ENCODE measurements at regions not wholly inside any gene's neighbourhood (a gene's known extent, or its start where the extent isn't known, plus 50 kb on each side); places are given as distances from the start of the nearest gene placed in this dataset.

- H3K27me3 ChIP-seq = no peaks in the 10 kb centered on the region
- 31% methylated on average over 8 of the region's 8 CpGs for WGBS (ENCODE audit: insufficient coverage, low coverage, low lambda C conversion rate, missing lambda C conversion rate)
- intact Hi-C loops (cut with DNase I) = no loop called here
- peak in 2 of 4 donors; percentile 44 to 55 for ATAC-seq
- no peaks in the 10 kb centered on the region for H3K36me3 ChIP-seq
- no peak overlapping the region for H3K4me3 ChIP-seq
- H3K27ac ChIP-seq = no peak overlapping the region
- no peak for DNase-seq
- no peaks in the 10 kb centered on the region for H3K9me3 ChIP-seq
- H3K4me1 ChIP-seq = no peaks in the 10 kb centered on the region
- TF ChIP-seq POLR2A (IDR thresholded peaks at IDR 0.05) (no peak), CTCF (IDR thresholded peaks at IDR 0.05) (no peak)
These were observed 124.2 kb upstream of the EOLA2 start for GRCh38 chrX:150062292-150063137.

DNA sequence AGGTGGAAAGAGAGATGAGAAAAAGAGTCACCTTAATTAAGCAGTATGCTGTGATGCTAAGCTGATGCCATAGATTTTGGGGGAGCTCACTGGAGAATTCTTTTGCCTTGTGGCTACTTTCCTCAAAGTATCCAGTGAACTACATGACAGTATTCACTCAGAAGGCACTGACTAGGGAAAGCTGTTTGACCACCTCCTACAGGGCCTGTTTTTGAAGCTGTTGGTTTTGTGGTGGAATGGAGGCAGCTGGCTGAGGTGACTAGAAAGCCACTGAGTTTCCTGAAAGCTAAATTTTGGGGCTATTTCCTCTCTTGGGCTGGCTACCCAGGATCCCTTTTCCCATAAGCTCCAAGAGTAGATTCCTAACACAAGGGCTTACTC, 124.8 kb upstream of the EOLA2 start:
- Histone ChIP-seq H3K27ac (no peak overlapping the region), H3K36me3 (no peaks in the 10 kb centered on the region), H3K4me1 (no peaks in the 10 kb centered on the region), H3K27me3 (no peaks in the 10 kb centered on the region), H3K9me3 (no peaks in the 10 kb centered on the region), H3K4me3 (no peak overlapping the region)
- no peak for TF ChIP-seq CTCF (IDR thresholded peaks at IDR 0.05)
- TF ChIP-seq POLR2A (IDR thresholded peaks at IDR 0.05) = no peak
- ATAC-seq = no peak
- intact Hi-C loops (cut with DNase I) = no loop called here
- no peak for DNase-seq

DNA sequence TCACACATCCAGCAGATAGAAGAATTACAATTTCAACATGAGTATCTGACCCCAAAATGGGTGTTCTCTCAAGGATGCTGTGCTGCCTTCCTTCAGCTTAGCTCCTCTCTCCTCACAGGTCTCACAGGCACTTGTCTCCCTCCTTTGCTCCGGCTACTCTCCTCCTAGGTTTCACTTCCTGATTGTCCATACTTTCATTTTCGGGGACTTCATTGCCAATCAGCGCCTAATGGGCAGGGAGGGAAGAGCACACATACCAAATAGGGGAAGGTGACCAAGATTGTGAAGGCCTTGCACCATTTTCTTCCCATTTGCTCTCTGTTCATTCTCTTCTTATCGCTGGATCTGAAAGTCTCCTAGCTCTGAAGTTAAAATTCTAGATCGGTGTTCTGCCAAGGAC, 125.4 kb upstream of the EOLA2 start:
- Histone ChIP-seq H3K9me3 (no peaks in the 10 kb centered on the region), H3K36me3 (no peaks in the 10 kb centered on the region), H3K27ac (no peak overlapping the region), H3K4me3 (no peak overlapping the region), H3K27me3 (no peaks in the 10 kb centered on the region), H3K4me1 (no peaks in the 10 kb centered on the region)
- ATAC-seq (peak in 1 of 4 donors; percentile 42), DNase-seq (no peak)
- WGBS (ENCODE audit: insufficient coverage, low coverage, low lambda C conversion rate, missing lambda C conversion rate) = 64% methylated on average over 5 of the region's 5 CpGs
- TF ChIP-seq POLR2A (IDR thresholded peaks at IDR 0.05) = no peak
- TF ChIP-seq CTCF (IDR thresholded peaks at IDR 0.05) = no peak
- intact Hi-C loops (cut with DNase I) = no loop called here

GRCh38 chrX:150074175-150074574, 135.9 kb upstream of the EOLA2 start:
- H3K4me1 ChIP-seq = no peaks in the 10 kb centered on the region
- no peak overlapping the region for H3K27ac ChIP-seq
- ATAC-seq = no peak
- H3K27me3 ChIP-seq = no peaks in the 10 kb centered on the region
- WGBS (ENCODE audit: insufficient coverage, low coverage, low lambda C conversion rate, missing lambda C conversion rate) = 53% methylated on average over 1 of the region's 1 CpG
- H3K9me3 ChIP-seq = no peaks in the 10 kb centered on the region
- H3K36me3 ChIP-seq = no peaks in the 10 kb centered on the region
- intact Hi-C loops (cut with DNase I) = no loop called here
- no peak overlapping the region for H3K4me3 ChIP-seq
- no peak for DNase-seq
- no peak for TF ChIP-seq CTCF (IDR thresholded peaks at IDR 0.05)

Measured in right lobe of liver (tissue), 6 donors.